NCI-H526 treated with DMSO at 0.1 percent for 48 hours (cell line): ENCODE measurements at regions not wholly inside any gene's neighbourhood (a gene's known extent, or its start where the extent isn't known, plus 50 kb on each side); places are given as distances from the start of the nearest gene placed in this dataset.
A peak's percentile ranks its signal among the peaks of the same experiment; 100 is the strongest.

Experiments used
- DNase-seq: peaks from one replicate; lab custom pipeline; 2025; lab: John Stamatoyannopoulos, UW

DNA sequence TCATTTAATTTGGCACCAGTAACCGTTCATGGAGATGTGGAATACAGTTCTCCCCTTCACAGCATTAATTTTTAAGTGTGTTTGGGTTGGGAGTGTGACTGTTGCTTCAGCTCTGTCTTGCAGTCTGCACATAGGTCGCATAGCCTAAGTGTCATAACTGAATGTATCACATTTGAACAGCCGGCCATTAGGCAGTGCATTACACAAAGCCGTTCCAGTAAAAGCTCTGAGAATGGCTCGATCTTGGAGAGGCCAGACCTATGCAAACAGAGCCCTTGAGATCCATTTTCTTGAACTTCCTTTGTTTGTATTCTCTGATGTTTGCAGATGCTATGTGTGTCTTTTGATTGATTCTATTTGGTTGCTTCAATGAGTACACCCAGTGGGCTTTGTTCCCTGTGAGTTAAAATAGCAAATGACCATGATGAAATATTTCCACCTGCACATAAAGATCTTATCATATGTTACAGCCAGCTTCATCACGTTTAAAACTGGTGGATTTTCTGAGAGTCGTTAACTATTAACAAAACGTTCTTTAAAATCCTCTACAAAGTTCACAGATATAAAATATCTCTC is 1104.9 kb upstream of the SLC10A2 start:
- DNase-seq: no peak

DNA sequence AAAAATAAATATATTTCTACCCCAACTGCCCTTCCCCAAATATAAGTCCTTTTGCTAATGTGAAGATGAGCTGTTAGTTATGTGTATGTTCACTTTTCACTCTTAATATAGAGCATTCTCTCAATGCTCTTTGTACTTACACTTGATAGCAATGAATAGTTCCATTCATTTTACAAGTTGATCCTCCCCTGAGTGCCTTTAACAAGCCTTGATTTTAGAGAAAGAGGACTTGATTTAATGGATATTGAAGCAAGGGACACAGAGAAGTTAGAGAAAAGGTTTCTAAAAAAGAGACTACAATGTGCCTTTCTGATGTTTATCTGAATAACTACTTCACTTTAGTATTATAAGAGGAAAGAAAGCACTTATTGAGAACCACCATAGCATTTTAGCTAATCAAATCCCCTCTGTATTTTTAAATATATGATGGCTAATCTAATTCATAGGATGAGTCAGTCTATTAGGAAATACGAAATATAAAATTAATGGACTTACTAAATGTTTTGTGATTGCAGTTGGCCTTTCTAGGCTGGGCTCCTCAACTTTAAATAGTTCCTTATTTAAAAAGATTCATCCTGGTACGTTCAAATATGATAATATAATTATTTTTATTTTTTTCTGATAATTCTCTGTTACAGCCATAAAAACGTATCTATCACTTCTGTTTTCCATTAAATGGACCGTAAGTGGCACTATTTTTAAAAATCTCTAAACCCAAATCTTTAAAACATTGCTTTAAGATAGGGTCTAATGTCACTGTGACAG is 1097.8 kb upstream of the SLC10A2 start:
- DNase-seq: no peak

DNA sequence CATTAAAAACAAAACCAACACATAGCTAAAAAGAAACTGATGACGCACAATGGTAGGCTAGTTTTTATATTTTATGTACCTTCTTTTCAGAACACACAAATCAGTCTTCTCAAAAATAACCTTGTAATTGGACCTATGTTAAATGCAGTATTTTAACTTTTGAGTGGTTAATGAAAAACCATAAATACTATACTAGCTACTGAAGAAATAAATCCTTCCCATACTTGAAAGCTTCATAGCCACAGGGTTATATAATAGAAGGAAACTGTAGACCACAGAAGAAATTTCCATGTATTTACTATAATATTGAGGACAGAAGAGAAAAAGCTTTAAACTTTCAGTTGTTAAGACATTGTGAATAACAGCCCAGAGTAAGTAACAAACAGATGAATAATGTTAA is 1094.3 kb upstream of the SLC10A2 start:
- DNase-seq: no peak

DNA sequence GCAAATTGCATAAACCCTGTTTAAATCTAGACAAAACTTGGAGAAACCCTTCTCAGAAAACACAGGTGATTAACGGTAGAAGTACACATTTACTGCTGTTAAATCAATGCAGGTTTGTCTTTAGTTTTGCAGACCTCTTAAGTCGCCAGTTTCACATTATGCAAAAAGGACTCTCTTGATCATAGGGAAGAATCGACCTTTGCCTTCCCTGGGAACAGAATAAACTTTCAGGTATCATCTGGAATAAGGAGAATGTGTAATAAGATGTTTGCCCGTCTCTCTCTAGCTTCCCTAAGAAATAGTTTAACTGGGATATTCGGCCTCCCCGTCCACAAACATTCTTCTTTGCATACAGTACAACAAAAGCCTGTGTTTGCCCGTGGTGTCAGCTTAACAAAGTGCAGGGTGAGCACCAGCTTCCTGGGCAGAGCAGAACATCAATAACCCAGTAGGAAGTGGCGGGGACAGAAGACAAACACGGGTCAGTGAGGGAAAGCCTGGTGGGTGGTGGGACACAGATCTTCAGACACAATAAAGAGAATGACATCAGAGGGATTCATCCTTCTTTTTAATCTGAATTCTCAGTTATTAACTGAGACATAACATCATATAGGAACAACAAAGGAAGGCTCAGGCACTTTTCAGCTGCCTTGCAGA is 1077.7 kb upstream of the SLC10A2 start:
- DNase-seq: peak; percentile 71

DNA sequence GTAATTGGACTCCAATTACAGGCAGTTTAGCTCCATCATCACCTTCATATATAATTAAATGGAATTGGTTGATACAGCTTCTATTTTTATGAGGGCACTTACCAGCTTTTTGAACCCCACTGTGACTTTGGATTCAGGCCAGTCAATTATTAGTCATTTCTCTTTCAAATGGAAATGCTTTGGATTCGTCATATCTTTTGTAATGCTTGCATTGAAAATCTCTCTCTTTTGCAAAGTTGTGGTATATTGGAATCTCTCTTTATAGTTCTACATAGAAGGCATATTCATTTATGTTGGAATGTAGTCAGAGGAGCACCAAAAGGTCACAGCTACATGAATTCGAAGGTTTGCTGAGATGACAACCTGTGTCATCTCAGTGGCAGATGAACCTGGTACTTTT is 1074.3 kb upstream of the SLC10A2 start:
- no peak for DNase-seq

DNA sequence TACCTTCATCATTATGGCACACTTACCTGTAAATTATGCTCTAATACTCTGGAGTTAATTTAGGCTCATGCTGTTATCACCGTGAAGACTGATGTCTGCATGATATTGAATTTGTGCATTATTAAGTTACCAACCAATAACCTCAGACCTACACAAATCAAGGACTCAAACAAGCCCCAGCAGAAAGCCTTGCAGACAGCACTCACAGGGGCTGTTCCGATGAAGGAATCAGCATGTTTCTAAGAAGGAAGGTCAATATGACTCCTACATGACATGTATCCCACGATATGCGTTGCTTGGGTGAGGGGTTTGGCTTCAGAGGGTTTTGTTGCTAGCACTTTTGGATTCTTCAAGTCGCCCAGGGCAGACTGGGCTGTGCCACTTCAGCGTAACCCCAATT is 1071.2 kb upstream of the SLC10A2 start:
- DNase-seq: no peak

DNA sequence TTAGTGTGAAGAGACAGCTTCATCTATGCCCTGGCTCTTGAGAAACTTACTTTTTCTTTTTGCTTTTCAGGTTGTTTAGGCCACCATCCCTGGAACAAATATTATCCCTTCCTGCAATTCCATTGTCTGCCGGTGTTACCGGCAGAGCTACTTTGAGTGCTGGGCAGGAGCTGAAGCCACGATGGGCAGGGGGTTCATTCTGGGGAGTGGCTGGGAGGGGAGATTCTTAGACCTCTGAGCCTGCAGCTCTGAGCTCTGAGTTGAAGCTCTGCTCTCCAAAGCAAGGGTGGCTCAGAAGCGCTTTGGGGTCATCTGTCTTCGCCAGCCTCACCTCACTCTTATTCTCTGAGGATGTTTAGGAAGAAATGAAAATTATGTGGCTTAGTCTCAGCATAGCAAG is 1066.6 kb upstream of the SLC10A2 start:
- DNase-seq: no peak

DNA sequence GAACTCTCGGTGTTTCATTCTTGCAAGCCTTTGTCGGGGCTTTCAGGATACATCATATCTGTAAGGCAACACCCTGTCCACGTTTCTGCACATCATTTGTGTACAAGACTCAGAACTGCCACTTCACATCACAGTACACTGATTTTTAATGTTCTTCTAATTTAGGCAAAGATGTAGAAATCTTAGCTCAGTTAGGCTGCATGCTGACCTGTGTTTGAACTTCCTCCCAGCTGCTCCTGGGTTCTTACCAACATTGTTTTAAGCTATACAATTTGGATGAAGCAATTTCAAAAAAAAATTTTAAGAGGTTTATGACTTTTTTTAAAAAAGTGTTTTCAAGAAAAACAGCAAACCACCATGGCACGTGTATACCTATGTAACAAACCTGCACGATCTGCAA is 1047.9 kb upstream of the SLC10A2 start:
- no peak for DNase-seq

DNA sequence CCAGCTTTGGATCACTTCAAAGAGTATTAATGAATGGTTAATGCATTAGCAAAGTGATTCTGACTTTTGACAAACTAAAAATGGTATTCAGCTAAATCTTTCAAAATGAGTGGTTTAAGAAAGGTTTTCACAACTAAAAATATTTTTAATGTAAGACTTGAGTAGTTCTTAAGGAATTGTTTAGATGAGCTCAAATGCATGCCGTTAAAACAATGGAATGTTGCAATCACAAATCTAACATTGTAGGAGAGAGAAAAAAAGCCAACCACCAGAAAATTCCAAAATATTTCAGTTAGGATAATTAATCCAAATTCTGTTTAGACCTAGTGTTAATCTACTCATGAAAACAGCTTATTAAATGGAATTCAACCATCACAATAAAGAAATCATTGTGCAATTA is 1044.8 kb upstream of the SLC10A2 start:
- DNase-seq: no peak

DNA sequence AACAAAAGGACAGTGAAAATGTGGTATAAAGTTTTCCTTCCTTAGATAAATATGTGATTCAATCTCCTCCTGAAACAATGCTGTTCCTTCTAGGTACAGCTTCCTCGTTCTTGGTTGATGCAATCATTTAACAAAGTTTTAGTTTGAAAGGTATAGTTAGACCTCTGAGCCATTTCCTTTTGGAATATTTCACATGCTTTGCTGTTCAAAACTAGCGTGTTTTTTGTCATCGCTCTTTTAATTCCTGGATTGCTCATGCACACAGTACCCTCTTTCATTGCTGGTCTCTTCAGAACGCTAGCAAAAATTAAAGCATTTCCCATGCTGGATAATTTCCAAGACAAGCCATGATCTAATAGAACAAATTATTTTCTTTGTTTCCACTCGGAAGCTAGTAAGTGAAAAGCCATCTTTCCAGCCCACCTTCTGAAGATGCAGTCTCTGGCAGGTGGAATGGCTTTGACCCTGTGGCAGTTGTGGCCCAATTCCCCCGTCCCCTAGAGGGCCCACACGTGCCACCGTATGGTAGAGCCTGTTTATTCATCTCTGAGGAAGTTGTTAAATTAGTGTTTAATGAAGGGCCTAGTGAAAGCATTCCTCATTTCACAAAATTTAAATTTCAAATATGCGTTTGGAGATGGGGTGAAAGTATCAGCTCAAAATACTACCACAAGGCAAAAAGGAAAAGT is 1040.6 kb upstream of the SLC10A2 start:
- no peak for DNase-seq

DNA sequence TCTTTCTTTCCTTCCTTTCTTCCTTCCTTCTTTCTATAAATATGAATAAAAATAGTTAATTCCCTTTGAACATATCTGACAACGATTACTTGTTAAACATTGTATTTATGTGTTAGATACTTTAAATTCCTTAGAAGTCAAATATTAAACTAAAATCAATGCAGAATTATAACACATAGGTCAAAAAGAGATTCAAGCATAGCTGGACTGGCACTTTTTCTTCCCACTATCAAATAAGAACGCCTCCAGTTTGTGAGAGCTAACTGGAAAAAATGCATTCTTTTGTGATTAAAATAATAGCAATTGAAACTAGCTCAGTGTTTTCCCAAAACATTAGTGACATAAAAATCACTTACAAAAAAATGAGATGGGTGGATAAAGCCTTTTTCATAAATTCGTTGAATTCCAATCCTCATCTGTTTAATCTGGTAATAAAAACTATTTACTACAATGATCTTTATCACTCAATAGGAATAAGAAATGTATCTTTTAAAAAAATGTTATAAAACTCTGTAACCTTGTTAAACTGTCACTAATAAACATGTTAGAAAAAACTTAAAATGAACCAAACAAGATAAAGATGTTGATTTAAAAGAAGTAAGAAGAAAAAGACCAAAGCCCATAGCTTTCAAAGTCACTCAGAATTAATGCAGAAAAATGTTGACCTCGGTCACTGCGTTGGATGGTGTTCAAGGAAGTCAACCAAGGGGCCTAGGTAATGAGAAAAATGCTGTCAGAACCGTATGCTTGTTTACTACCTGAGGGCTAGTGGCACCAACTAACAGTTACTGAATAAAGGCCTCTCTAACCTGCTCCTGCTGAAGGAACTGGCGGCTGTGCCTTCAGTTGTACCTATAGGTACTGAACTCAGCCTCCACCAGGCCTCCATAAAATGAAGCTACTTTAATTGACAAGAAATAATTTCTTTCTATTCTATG is 1039.5 kb upstream of the SLC10A2 start:
- DNase-seq: no peak

DNA sequence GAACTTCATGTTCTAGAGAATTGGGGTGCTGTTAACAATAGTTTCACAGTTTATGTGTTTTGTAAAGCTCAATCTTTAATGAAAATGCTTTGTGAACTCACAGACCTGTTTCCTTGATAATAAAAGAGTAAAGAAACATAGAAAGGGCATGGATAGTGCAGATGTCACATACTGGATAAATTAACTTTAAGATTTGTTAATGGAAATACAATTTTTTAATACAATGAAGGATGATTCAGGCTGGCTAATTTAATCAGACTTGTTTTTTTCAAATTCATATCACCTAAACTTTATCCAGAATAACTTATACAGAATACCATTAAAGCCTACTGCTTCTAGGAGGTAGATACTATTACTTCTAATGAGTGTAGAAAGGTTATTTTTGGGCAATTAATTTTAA is 1033.5 kb upstream of the SLC10A2 start:
- no peak for DNase-seq

DNA sequence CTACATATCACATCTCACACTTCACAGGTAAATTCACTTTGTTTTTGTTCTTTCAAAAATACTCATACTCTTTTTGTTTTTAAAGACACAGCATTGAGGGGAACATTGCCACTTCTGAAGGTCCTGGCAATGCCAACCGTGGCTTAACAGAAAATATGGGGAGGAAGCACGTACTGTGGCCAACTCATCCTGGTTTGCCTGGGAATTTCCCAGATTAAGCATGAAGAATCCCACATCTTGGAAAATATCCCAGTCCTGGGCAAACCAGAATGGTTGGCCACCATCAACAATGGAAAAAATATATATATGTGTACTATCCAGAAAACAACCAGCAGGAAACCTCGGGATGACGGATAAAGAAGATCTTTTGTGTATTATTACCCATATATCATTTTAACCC is 1032.2 kb upstream of the SLC10A2 start:
- DNase-seq: no peak

DNA sequence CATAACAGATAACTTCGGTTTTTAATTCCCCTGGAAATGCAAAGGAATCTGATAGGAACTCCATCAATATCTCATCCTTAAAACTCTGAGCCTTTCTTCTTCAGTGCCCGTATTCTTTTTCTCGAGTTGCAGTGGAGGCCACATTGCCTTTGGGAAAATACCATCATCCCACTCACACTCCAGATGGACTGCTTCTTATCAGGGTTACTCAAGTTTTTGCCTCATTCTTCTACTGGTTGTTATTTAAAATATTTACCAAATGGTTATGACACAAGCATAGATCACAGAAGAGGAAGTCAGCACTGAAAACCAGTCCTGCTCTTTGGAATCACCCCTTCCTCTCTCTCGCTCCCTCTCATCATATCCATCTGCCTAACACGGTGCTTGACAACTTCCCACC is 1020.5 kb upstream of the SLC10A2 start:
- no peak for DNase-seq

DNA sequence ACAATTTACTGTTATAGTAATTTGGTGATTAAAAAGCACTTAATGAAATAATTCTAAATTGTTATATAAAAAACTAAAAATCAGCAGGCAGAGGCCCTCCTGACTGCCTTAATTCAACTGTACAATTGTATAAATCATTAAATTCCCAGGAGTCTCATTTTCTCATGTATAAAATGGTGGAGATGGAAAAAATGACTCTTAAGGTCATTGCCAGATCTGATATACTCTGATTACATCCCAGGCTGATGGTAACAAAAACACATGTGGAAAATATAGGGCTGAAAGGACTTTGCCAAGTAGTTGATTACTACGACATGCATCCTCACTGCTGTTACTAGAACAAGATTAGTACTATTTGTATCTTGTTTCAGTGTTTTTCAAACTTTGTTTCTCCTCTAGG is 1020.0 kb upstream of the SLC10A2 start:
- no peak for DNase-seq

DNA sequence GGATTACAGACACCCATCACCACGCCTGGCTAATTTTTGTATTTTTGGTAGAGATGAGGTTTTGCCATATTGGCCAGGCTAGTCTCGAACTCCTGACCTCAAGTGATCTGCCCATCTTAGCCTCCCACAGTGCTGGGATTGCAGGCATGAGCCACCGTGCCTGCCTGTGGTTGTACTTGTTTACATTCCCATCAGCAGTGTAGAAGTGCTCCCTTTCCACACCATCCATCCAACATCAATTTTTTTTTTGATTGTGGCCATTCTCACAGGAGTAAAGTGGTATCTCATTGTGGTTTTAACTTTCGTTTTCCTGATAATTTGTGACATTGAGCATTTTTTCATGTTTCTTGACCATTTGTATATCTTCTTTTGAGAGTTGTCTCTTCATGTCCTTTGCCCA is 1019.4 kb upstream of the SLC10A2 start:
- no peak for DNase-seq

DNA sequence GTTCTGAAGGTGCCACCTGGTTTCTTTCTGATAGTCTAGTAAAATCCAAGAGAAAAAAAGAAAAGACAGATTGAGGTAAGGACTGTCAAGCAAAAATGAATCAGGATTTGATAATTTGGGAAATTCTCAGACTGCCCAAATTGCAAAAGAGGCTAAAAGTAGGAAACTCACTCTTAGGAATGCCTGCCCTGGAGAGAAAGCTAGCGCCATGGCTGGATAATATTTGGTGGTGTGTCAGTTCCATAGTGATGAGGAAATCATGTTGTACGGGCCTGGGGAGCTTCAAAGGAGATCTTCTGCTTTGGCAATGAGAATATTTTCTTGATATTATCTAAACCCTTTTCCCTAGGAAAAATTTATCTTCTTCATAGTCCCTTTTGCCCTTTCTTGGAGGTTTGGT is 1008.1 kb upstream of the SLC10A2 start:
- no peak for DNase-seq

DNA sequence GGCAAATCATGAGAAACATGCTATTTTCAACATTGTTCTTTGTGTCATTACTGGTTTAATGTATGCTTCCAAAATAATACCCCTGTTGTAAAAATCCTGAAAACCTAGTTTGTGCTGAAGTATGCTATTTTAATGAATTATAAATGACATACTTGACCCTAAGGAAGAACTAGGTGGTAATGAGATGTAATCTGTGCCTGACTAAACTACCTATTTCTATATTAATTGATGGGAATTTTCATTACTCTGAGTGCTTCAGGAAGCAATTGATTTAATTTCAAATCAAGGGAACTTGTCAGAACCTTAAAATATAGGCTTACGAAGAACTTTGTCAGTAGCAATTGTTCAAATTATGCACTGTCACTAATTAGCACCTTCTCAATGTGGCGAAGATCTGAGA is 1005.6 kb upstream of the SLC10A2 start:
- no peak for DNase-seq

DNA sequence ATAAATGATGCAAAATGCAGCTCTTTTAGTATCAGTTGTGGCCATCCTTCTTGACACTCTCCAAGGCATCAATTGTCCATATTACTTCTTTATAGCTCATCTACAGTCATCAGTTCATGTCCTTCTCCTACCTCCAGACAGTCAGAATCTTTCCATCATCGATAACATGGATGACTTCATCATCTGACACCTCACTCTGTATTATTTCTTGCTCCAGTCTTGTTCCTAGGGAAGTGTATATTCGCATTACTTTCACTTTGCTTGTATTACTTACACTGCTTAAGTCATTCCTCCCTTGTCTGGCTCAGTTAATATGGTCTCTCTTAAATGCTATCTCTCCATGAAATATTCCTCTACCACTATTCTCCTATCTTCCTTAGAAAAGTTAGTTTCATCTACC is 999.1 kb upstream of the SLC10A2 start:
- no peak for DNase-seq

DNA sequence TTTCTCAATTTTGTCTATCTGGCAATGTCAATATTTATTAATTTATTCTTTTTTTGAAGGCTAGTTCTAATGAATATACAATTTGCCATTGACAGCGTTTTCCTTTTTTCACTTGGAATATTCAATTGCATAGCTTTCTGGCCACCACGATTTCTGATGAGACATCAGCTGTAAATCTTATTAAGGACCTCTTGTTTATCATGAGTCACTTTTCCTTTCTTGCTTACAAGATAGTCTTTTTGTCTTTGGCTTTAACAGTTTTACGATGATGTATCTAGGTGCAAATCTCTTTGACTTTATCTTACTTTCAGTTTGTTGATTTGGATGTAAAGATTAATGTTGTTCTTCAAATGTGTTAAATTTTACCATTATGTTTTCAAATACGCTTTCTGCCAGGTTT is 991.6 kb upstream of the SLC10A2 start:
- no peak for DNase-seq

DNA sequence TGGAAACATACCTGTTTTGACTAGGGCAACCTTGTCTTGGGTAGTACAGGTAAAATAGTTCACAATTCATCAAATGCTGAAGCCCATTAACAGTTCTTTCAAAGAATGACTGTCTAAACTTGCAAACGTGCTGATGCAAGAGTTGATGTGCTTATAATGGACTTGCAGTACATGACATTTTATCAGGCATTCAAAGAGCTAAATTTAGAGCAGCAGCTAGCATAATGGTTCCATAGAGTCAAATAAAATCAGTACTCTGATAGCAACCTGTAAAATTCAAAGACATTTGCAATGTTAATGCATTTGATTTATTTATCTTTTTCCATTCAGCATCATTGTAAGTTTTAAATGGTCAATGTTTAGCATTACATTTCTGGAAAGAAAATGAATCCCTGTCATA is 979.7 kb upstream of the SLC10A2 start:
- DNase-seq: no peak

DNA sequence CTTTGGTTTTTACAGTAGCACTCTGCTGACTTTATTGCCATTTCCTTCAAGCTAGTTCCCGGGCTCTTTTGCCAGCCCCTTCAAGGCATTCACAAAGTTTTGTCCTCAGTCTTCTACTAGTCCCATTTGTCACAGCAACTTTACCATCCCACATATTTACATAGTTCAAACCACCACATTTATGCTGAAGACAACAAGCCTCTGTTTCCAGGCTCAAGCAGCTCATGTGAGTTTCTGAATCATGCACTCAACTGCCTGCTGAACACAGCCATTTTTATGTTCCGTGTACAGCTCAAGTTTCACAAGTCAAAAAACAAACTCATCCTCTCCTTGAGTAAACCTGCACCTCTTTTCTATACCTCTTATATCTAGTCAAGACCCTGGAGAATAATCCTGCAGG is 977.0 kb upstream of the SLC10A2 start:
- no peak for DNase-seq
